ENCODE measurements at regions not wholly inside any gene's neighbourhood (a gene's known extent, or its start where the extent isn't known, plus 50 kb on each side); places are given as distances from the start of the nearest gene placed in this dataset.

DNA sequence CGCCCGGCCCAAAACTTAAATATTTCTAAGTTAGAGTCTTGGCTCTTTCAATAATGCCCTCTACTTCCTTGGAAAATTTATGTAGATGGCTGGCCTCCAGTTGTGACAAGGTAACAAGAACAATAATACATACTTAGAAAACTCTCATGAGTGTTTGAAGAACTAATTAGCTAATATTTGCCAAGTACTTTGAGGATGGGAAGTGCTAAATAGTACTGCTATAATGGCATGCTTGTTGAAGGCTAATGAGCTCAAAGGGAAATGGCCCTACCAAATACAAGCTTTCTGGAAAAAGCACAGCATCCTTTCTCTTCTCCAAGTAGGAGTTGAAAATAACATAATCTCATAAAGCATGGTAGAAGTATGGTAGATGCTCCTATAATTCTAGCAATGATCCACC lies 1022.2 kb upstream of the PIK3C3 start:
- Histone ChIP-seq H3K4me3 (no peak overlapping the region), H3K27ac (no peak overlapping the region), H3K27me3 (no peaks in the 10 kb centered on the region), H3K9me3 (no peaks in the 10 kb centered on the region), H3K36me3 (no peaks in the 10 kb centered on the region), H3K4me1 (no peaks in the 10 kb centered on the region)
- DNase-seq (no peak), ATAC-seq (no peak)
- intact Hi-C loops (cut with DNase I): loop anchor here in 2 of 10 donors (10.0 kb wide), 2 partner anchors 442 to 812 kb away; no protein-coding TSS in a partner anchor
- TF ChIP-seq POLR2A (IDR thresholded peaks at IDR 0.05) (no peak), CTCF (IDR thresholded peaks at IDR 0.05) (no peak)
- WGBS, 4 donors: 66 to 100% (median 81%) methylated on average over 2 of the region's 2 CpGs

GRCh38 chr18:40930211-40930882 lies 1024.7 kb upstream of the PIK3C3 start:
- no peak for ATAC-seq

DNA sequence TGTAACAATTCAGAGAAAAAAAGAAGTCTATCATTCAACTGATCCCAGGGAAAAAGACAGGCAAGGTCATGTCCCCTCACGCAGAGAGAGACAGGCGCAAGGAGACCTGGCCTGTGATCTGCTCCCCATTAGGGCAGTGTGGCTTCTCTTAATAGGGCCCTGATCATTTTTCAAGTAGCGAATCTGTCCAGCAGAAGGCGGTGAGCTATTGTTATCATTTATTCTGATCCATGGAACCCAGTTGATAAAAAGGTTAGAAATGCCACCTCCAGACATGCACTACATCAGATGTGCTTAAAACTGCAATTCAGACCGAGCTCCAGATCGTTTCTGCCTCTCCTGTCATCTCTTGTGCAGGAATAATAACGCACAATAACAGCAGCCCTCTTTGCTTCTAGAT lies 1025.6 kb upstream of the PIK3C3 start:
- no peak overlapping the region for H3K27ac ChIP-seq
- ATAC-seq (no peak), DNase-seq (no peak)
- WGBS, 4 donors: 83 to 89% (median 85%) methylated on average over 7 of the region's 7 CpGs
- H3K36me3 ChIP-seq: no peaks in the 10 kb centered on the region
- no peak overlapping the region for H3K4me3 ChIP-seq
- H3K9me3 ChIP-seq: no peaks in the 10 kb centered on the region
- intact Hi-C loops (cut with DNase I): no loop called here
- TF ChIP-seq CTCF (IDR thresholded peaks at IDR 0.05): no peak
- no peaks in the 10 kb centered on the region for H3K27me3 ChIP-seq
- H3K4me1 ChIP-seq: no peaks in the 10 kb centered on the region

More at GRCh38 chr18:40930211-40930882, 1024.7 kb upstream of the PIK3C3 start:
- Histone ChIP-seq H3K36me3 (no peaks in the 10 kb centered on the region), H3K9me3 (no peaks in the 10 kb centered on the region), H3K27ac (no peak overlapping the region), H3K27me3 (no peaks in the 10 kb centered on the region), H3K4me1 (no peaks in the 10 kb centered on the region), H3K4me3 (no peak overlapping the region)
- intact Hi-C loops (cut with DNase I): loop anchor here in 2 of 10 donors (10.0 kb wide), 2 partner anchors 444 to 814 kb away; no protein-coding TSS in a partner anchor
- TF ChIP-seq CTCF (IDR thresholded peaks at IDR 0.05): no peak
- no peak for TF ChIP-seq POLR2A (IDR thresholded peaks at IDR 0.05)
- DNase-seq: no peak
- WGBS, 4 donors: 85 to 92% (median 87%) methylated on average over 5 of the region's 5 CpGs

DNA sequence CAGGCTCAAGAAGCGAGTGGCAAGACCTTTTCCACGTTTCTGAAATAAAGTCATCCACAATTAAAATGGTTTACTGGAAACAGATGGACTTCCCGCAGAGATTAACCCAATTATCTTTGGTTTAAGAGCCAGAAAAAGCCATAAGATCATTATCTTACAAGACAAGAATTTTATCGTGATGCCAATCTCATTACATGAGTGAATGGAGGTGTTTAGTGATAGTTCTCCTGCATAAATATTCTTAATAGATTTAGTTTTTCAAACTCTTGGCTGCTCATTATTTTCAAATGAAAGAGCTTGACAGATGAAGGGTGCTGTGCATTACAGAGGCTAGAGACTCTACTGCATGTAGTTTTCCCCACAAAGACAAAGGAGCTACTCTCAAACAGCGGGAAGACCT lies 1028.4 kb upstream of the PIK3C3 start:
- WGBS, 4 donors: 84 to 89% (median 84%) methylated on average over 5 of the region's 5 CpGs
- H3K27me3 ChIP-seq: no peaks in the 10 kb centered on the region
- no peaks in the 10 kb centered on the region for H3K36me3 ChIP-seq
- no peak for ATAC-seq
- no peaks in the 10 kb centered on the region for H3K4me1 ChIP-seq
- no peak for DNase-seq
- no peak overlapping the region for H3K4me3 ChIP-seq
- intact Hi-C loops (cut with DNase I): no loop called here
- TF ChIP-seq POLR2A (IDR thresholded peaks at IDR 0.05) (no peak), CTCF (IDR thresholded peaks at IDR 0.05) (no peak)
- H3K9me3 ChIP-seq: no peaks in the 10 kb centered on the region
- H3K27ac ChIP-seq: no peak overlapping the region
